ENCODE measurements at regions not wholly inside any gene's neighbourhood (a gene's known extent, or its start where the extent isn't known, plus 50 kb on each side); places are given as distances from the start of the nearest gene placed in this dataset.

- no peaks in the 10 kb centered on the region for H3K4me1 ChIP-seq (ENCODE audit: insufficient read depth)
- 87 to 93% (median 89%) methylated on average over 1 of the region's 1 CpG for WGBS, 3 donors
- no peak for TF ChIP-seq EP300 (IDR thresholded peaks at IDR 0.05)
- no peak for TF ChIP-seq CTCF (IDR thresholded peaks at IDR 0.05)
- no peak for TF ChIP-seq POLR2A (IDR thresholded peaks at IDR 0.05)
- intact Hi-C loops (cut with DNase I) = no loop called here
- no peak for DNase-seq
- H3K9me3 ChIP-seq = peaks cover 0 to 3% of the 10 kb centered on the region in 2 donors
- H3K27me3 ChIP-seq = no peaks in the 10 kb centered on the region
- H3K36me3 ChIP-seq = no peaks in the 10 kb centered on the region
- H3K27ac ChIP-seq = no peak overlapping the region
- H3K4me3 ChIP-seq = no peak overlapping the region
These were observed 168.5 kb upstream of the STT3B start for GRCh38 chr3:31364188-31364587.

- intact Hi-C loops (cut with DNase I) = no loop called here
- Histone ChIP-seq H3K36me3 (no peaks in the 10 kb centered on the region), H3K27me3 (no peaks in the 10 kb centered on the region)
These were observed 168.0 kb upstream of the STT3B start for GRCh38 chr3:31364711-31365110.

GRCh38 chr3:31367518-31367917 is 165.2 kb upstream of the STT3B start:
- Histone ChIP-seq H3K9me3 (peaks cover 0 to 3% of the 10 kb centered on the region in 2 donors), H3K4me3 (no peak overlapping the region), H3K36me3 (no peaks in the 10 kb centered on the region), H3K27ac (no peak overlapping the region), H3K27me3 (no peaks in the 10 kb centered on the region), H3K4me1 (ENCODE audit: insufficient read depth) (peaks cover 5% of the 10 kb centered on the region)
- no peak for DNase-seq
- TF ChIP-seq EP300 (IDR thresholded peaks at IDR 0.05) (no peak), POLR2A (IDR thresholded peaks at IDR 0.05) (no peak), CTCF (IDR thresholded peaks at IDR 0.05) (no peak)
- intact Hi-C loops (cut with DNase I) = no loop called here
- WGBS, 3 donors = 94 to 95% (median 95%) methylated on average over 2 of the region's 2 CpGs

More at GRCh38 chr3:31364711-31365110, 168.0 kb upstream of the STT3B start:
- H3K9me3 ChIP-seq = peaks cover 0 to 3% of the 10 kb centered on the region in 2 donors
- H3K4me1 ChIP-seq (ENCODE audit: insufficient read depth) = peaks cover 2% of the 10 kb centered on the region
- TF ChIP-seq CTCF (IDR thresholded peaks at IDR 0.05) (no peak), EP300 (IDR thresholded peaks at IDR 0.05) (no peak), POLR2A (IDR thresholded peaks at IDR 0.05) (no peak)
- H3K27ac ChIP-seq = no peak overlapping the region
- DNase-seq = no peak
- H3K4me3 ChIP-seq = no peak overlapping the region

- TF ChIP-seq CTCF (IDR thresholded peaks at IDR 0.05) (no peak), POLR2A (IDR thresholded peaks at IDR 0.05) (no peak), EP300 (IDR thresholded peaks at IDR 0.05) (no peak)
- intact Hi-C loops (cut with DNase I) = no loop called here
- DNase-seq = no peak
- peaks cover 5% of the 10 kb centered on the region for H3K4me1 ChIP-seq (ENCODE audit: insufficient read depth)
- WGBS, 3 donors = 48 to 62% (median 54%) methylated on average over 2 of the region's 2 CpGs
- H3K9me3 ChIP-seq = peaks cover 0 to 3% of the 10 kb centered on the region in 2 donors
- peak overlapping the region in 1 of 2 donors; percentile 2 for H3K27ac ChIP-seq
- H3K4me3 ChIP-seq = no peak overlapping the region
- no peaks in the 10 kb centered on the region for H3K36me3 ChIP-seq
- H3K27me3 ChIP-seq = no peaks in the 10 kb centered on the region
These were observed 162.9 kb upstream of the STT3B start for GRCh38 chr3:31369637-31370379.
